ENCODE measurements at regions not wholly inside any gene's neighbourhood (a gene's known extent, or its start where the extent isn't known, plus 50 kb on each side); places are given as distances from the start of the nearest gene placed in this dataset.

- no peak for TF ChIP-seq Cebpa-rat (IDR thresholded peaks at IDR 0.05)
- Histone ChIP-seq H3K27me3 (peaks cover 0 to 2% (median 0%) of the 10 kb centered on the region in 11 experiments; a peak in 1 of 22 replicates), H4K20me1 (no peaks in the 10 kb centered on the region), H3K36me3 (no peaks in the 10 kb centered on the region), H3K4me3 (no peak overlapping the region), H3K27ac (no peak overlapping the region), H3K4me1 (peaks cover 0 to 42% (median 3%) of the 10 kb centered on the region in 10 experiments; a peak in 9 of 20 replicates), H3K9me3 (replicated peaks in 1 of 11) (peaks cover 0 to 20% (median 10%) of the 10 kb centered on the region in 11 experiments; a peak in 16 of 22 replicates), H3K9ac (no peak overlapping the region), H3K4me2 (no peak overlapping the region)
These were observed 192.2 kb upstream of the CDKN2B start for GRCh38 chr9:22201256-22201655.

- Histone ChIP-seq H3K9ac (no peak overlapping the region), H3K4me3 (no peak overlapping the region), H3K27ac (no peak overlapping the region), H3K4me2 (peak overlapping the region in 5 of 11 experiments; percentile 15 to 77 (median 56); a peak in 9 of 22 replicates), H3K36me3 (no peaks in the 10 kb centered on the region), H3K4me1 (peaks cover 9 to 35% (median 12%) of the 10 kb centered on the region in 10 experiments; a peak in 18 of 20 replicates), H3K27me3 (peaks cover 0 to 11% (median 0%) of the 10 kb centered on the region in 11 experiments; a peak in 3 of 22 replicates), H3K9me3 (replicated peaks in 1 of 11) (peaks cover 0 to 7% (median 0%) of the 10 kb centered on the region in 11 experiments; a peak in 7 of 22 replicates), H4K20me1 (no peaks in the 10 kb centered on the region)
- peak; percentile 60 to 96 (median 87); a peak in 20 of 22 replicates for TF ChIP-seq Cebpa-rat (IDR thresholded peaks at IDR 0.05)
These were observed 194.4 kb upstream of the CDKN2B start for GRCh38 chr9:22203371-22204138.

GRCh38 chr9:22204240-22204639, 195.1 kb upstream of the CDKN2B start:
- Histone ChIP-seq H3K9me3 (replicated peaks in 1 of 11) (no peaks in the 10 kb centered on the region), H3K4me3 (no peak overlapping the region), H3K9ac (no peak overlapping the region), H4K20me1 (no peaks in the 10 kb centered on the region), H3K4me1 (peaks cover 16 to 42% (median 19%) of the 10 kb centered on the region in 10 experiments), H3K27me3 (peaks cover 0 to 11% (median 0%) of the 10 kb centered on the region in 11 experiments; a peak in 3 of 22 replicates), H3K4me2 (peak overlapping the region in 4 of 11 experiments; percentile 40 to 77 (median 63); a peak in 7 of 22 replicates), H3K27ac (no peak overlapping the region), H3K36me3 (no peaks in the 10 kb centered on the region)
- TF ChIP-seq Cebpa-rat (IDR thresholded peaks at IDR 0.05): no peak

GRCh38 chr9:22206833-22207232, 197.7 kb upstream of the CDKN2B start:
- H3K27ac ChIP-seq: no peak overlapping the region
- H3K4me2 ChIP-seq: peak overlapping the region in 9 of 11 experiments; percentile 5 to 35 (median 27); a peak in 12 of 22 replicates
- no peaks in the 10 kb centered on the region for H3K9me3 ChIP-seq (replicated peaks in 1 of 11)
- H3K27me3 ChIP-seq: peaks cover 0 to 11% (median 0%) of the 10 kb centered on the region in 11 experiments; a peak in 4 of 22 replicates
- no peak for TF ChIP-seq Cebpa-rat (IDR thresholded peaks at IDR 0.05)
- H3K4me3 ChIP-seq: no peak overlapping the region
- no peaks in the 10 kb centered on the region for H4K20me1 ChIP-seq
- H3K9ac ChIP-seq: no peak overlapping the region
- H3K4me1 ChIP-seq: peaks cover 29 to 68% (median 34%) of the 10 kb centered on the region in 10 experiments
- no peaks in the 10 kb centered on the region for H3K36me3 ChIP-seq

- H3K27me3 ChIP-seq: peaks cover 0 to 11% (median 0%) of the 10 kb centered on the region in 11 experiments; a peak in 4 of 22 replicates
- no peaks in the 10 kb centered on the region for H4K20me1 ChIP-seq
- H3K27ac ChIP-seq: peak overlapping the region in 5 of 11 experiments; percentile 5 to 48 (median 14); a peak in 9 of 22 replicates
- TF ChIP-seq Cebpa-rat (IDR thresholded peaks at IDR 0.05): no peak
- H3K9ac ChIP-seq: no peak overlapping the region
- peak overlapping the region; percentile 41 to 79 (median 59) for H3K4me2 ChIP-seq
- H3K4me3 ChIP-seq: no peak overlapping the region
- H3K36me3 ChIP-seq: no peaks in the 10 kb centered on the region
- no peaks in the 10 kb centered on the region for H3K9me3 ChIP-seq (replicated peaks in 1 of 11)
- H3K4me1 ChIP-seq: peaks cover 30 to 77% (median 40%) of the 10 kb centered on the region in 10 experiments
These were observed 199.9 kb upstream of the CDKN2B start for GRCh38 chr9:22208846-22209585.

GRCh38 chr9:22210262-22210661, 201.2 kb upstream of the CDKN2B start:
- peak overlapping the region in 3 of 11 experiments; percentile 69 to 79 (median 73); a peak in 5 of 22 replicates for H3K4me2 ChIP-seq
- H3K9me3 ChIP-seq (replicated peaks in 1 of 11): no peaks in the 10 kb centered on the region
- H3K4me1 ChIP-seq: peaks cover 29 to 83% (median 40%) of the 10 kb centered on the region in 10 experiments
- no peaks in the 10 kb centered on the region for H4K20me1 ChIP-seq
- no peaks in the 10 kb centered on the region for H3K36me3 ChIP-seq
- peaks cover 0 to 11% (median 0%) of the 10 kb centered on the region in 11 experiments; a peak in 4 of 22 replicates for H3K27me3 ChIP-seq
- no peak overlapping the region for H3K9ac ChIP-seq
- H3K27ac ChIP-seq: no peak overlapping the region
- no peak for TF ChIP-seq Cebpa-rat (IDR thresholded peaks at IDR 0.05)
- no peak overlapping the region for H3K4me3 ChIP-seq

- no peaks in the 10 kb centered on the region for H4K20me1 ChIP-seq
- peaks cover 0 to 11% (median 0%) of the 10 kb centered on the region in 11 experiments; a peak in 4 of 22 replicates for H3K27me3 ChIP-seq
- H3K4me1 ChIP-seq: peaks cover 29 to 87% (median 40%) of the 10 kb centered on the region in 10 experiments
- no peaks in the 10 kb centered on the region for H3K9me3 ChIP-seq (replicated peaks in 1 of 11)
- peak overlapping the region in 2 of 11 experiments; percentile 42 to 47; a peak in 3 of 22 replicates for H3K27ac ChIP-seq
- TF ChIP-seq Cebpa-rat (IDR thresholded peaks at IDR 0.05): no peak
- H3K36me3 ChIP-seq: no peaks in the 10 kb centered on the region
- H3K9ac ChIP-seq: no peak overlapping the region; a peak in 2 of 22 replicates
- peak overlapping the region in 10 of 11 experiments; percentile 60 to 79 (median 67); a peak in 18 of 22 replicates for H3K4me2 ChIP-seq
- no peak overlapping the region for H3K4me3 ChIP-seq
These were observed 201.8 kb upstream of the CDKN2B start for GRCh38 chr9:22210936-22211335.

GRCh38 chr9:22211588-22212360, 202.7 kb upstream of the CDKN2B start:
- Histone ChIP-seq H3K4me3 (no peak overlapping the region; a peak in 1 of 20 replicates), H3K36me3 (no peaks in the 10 kb centered on the region), H3K4me1 (peaks cover 31 to 88% (median 37%) of the 10 kb centered on the region in 10 experiments), H3K4me2 (peak overlapping the region; percentile 54 to 79 (median 65)), H3K9me3 (replicated peaks in 1 of 11) (no peaks in the 10 kb centered on the region), H3K27me3 (peaks cover 0 to 11% (median 0%) of the 10 kb centered on the region in 11 experiments; a peak in 3 of 22 replicates), H4K20me1 (no peaks in the 10 kb centered on the region), H3K27ac (peak overlapping the region in 3 of 11 experiments; percentile 14 to 47 (median 42); a peak in 4 of 22 replicates), H3K9ac (peak overlapping the region in 2 of 11 experiments; percentile 1 to 47; a peak in 3 of 22 replicates)
- TF ChIP-seq Cebpa-rat (IDR thresholded peaks at IDR 0.05): no peak
